WTC11 (cell line): ENCODE measurements at regions not wholly inside any gene's neighbourhood (a gene's known extent, or its start where the extent isn't known, plus 50 kb on each side); places are given as distances from the start of the nearest gene placed in this dataset.

ENCODE experiments used
- ATAC-seq: fragments of 200-7000 bp; cut with Tn5 transposase; 2 replicates; pipeline ENCODE4 v1.10.0; 2021; ENCODE audit warnings: mild to moderate bottlenecking, moderate library complexity
- CTCF ChIA-PET: fragments of 300-600 bp; sonication (Branson Sonifier 250); formaldehyde crosslinking; loops from one replicate; lab custom pipeline; 2021; ENCODE audit warnings: antibody characterized with exemption; lab: Charles Lee
- POLR2A ChIA-PET: fragments of 350-600 bp; sonication (Branson Sonifier 250); formaldehyde crosslinking; loops from one replicate; lab custom pipeline; 2021; ENCODE audit warnings: antibody characterized with exemption; lab: Charles Lee
- DNase-seq: peaks from one replicate; pipeline ENCODE4 v3.0.0; 2021; ENCODE audit warnings: low spot score
- H3K27ac Mint-ChIP-seq: 2 replicates; pipeline ENCODE4 v1.8.0; 2021; ENCODE audit warnings: mixed read lengths
- H3K27me3 Mint-ChIP-seq: 2 replicates; pipeline ENCODE4 v1.8.0; 2021; ENCODE audit warnings: low read depth, mild to moderate bottlenecking, moderate library complexity, mixed read lengths
- H3K36me3 Mint-ChIP-seq: 2 replicates; pipeline ENCODE4 v1.8.0; 2021; ENCODE audit warnings: mixed read lengths
- H3K4me1 Mint-ChIP-seq: 2 replicates; pipeline ENCODE4 v1.8.0; 2022; ENCODE audit warnings: mixed read lengths
- H3K4me3 Mint-ChIP-seq: 2 replicates; pipeline ENCODE4 v1.8.0; 2021; ENCODE audit warnings: mild to moderate bottlenecking, moderate library complexity, mixed read lengths
- H3K9me3 Mint-ChIP-seq: 2 replicates; pipeline ENCODE4 v1.8.0; 2021; ENCODE audit warnings: mixed read lengths
- ETV6 ChIP-seq: sonication (generic); formaldehyde crosslinking; IDR thresholded peaks from 2 replicates; pipeline ENCODE4 v1.8.1; 2022; ENCODE audit warnings: mild to moderate bottlenecking, missing genetic modification reagents
- FOXP1 ChIP-seq: sonication (generic); formaldehyde crosslinking; IDR thresholded peaks from 2 replicates; pipeline ENCODE4 v1.8.0; 2022; ENCODE audit warnings: missing genetic modification reagents, mild to moderate bottlenecking, moderate library complexity, borderline replicate concordance
- JAZF1 ChIP-seq: fragments of 250-450 bp; sonication (Bioruptor Pico); IDR thresholded peaks from 2 replicates; pipeline ENCODE4 v1.9.0; 2021; ENCODE audit warnings: moderate library complexity, mild to moderate bottlenecking, inconsistent platforms
- MYBL2 ChIP-seq: sonication (generic); formaldehyde crosslinking; IDR thresholded peaks from 2 replicates; pipeline ENCODE4 v1.8.1; 2023; ENCODE audit warnings: mild to moderate bottlenecking, moderate library complexity, missing genetic modification reagents
- NFYB ChIP-seq: sonication (generic); formaldehyde crosslinking; conservative IDR thresholded peaks from 2 replicates; pipeline ENCODE4 v1.8.0; 2022; ENCODE audit warnings: low read depth, missing genetic modification reagents
- NR2C2 ChIP-seq: sonication (generic); formaldehyde crosslinking; IDR thresholded peaks from 2 replicates; pipeline ENCODE4 v1.8.0; 2022; ENCODE audit warnings: mild to moderate bottlenecking, missing genetic modification reagents
- NR3C1 ChIP-seq: sonication (generic); formaldehyde crosslinking; conservative IDR thresholded peaks from 2 replicates; pipeline ENCODE4 v1.8.1; 2023; ENCODE audit warnings: low read depth, mild to moderate bottlenecking, missing genetic modification reagents
- SOX15 ChIP-seq: fragments of 250-450 bp; sonication (Bioruptor Pico); IDR thresholded peaks from 2 replicates; pipeline ENCODE4 v1.9.0; 2021; ENCODE audit warnings: mild to moderate bottlenecking
- TCF7 ChIP-seq: sonication (generic); formaldehyde crosslinking; IDR thresholded peaks from 2 replicates; pipeline ENCODE4 v1.8.0; 2022; ENCODE audit warnings: mild to moderate bottlenecking, low read depth, missing genetic modification reagents, moderate library complexity
- TEAD1 ChIP-seq: sonication (generic); formaldehyde crosslinking; IDR thresholded peaks from 2 replicates; pipeline ENCODE4 v1.8.0; 2022; ENCODE audit warnings: mild to moderate bottlenecking, missing genetic modification reagents
- TEAD4 ChIP-seq: sonication (generic); formaldehyde crosslinking; IDR thresholded peaks from 2 replicates; pipeline ENCODE4 v1.8.0; 2022; ENCODE audit warnings: mild to moderate bottlenecking, missing genetic modification reagents
- TP53 ChIP-seq: sonication (generic); formaldehyde crosslinking; IDR thresholded peaks from 2 replicates; pipeline ENCODE4 v1.8.1; 2023; ENCODE audit warnings: mild to moderate bottlenecking, missing genetic modification reagents
- ZNF121 ChIP-seq: sonication (generic); formaldehyde crosslinking; IDR thresholded peaks from 2 replicates; pipeline ENCODE4 v1.8.0; 2023; ENCODE audit warnings: missing genetic modification reagents
- ZNF219 ChIP-seq: sonication (generic); formaldehyde crosslinking; IDR thresholded peaks from 2 replicates; pipeline ENCODE4 v1.8.0; 2023; ENCODE audit warnings: missing genetic modification reagents, mild to moderate bottlenecking, borderline replicate concordance
- ZNF263 ChIP-seq: sonication (generic); formaldehyde crosslinking; IDR thresholded peaks from 2 replicates; pipeline ENCODE4 v1.8.1; 2022; ENCODE audit warnings: low read depth, mild to moderate bottlenecking, moderate library complexity, missing genetic modification reagents
- ZNF317 ChIP-seq: sonication (generic); formaldehyde crosslinking; IDR thresholded peaks from 2 replicates; pipeline ENCODE4 v1.8.1; 2023; ENCODE audit warnings: low read depth, mild to moderate bottlenecking, moderate library complexity, missing genetic modification reagents, borderline replicate concordance
- ZNF416 ChIP-seq: fragments of 250-450 bp; sonication (Bioruptor Pico); IDR thresholded peaks from 2 replicates; pipeline ENCODE4 v1.9.0; 2021; ENCODE audit warnings: mild to moderate bottlenecking, inconsistent platforms
- TF ChIP-seq, protein P1 (sequence below): sonication (generic); formaldehyde crosslinking; IDR thresholded peaks from 2 replicates; pipeline ENCODE4 v1.8.1; 2022; ENCODE audit warnings: missing genetic modification reagents, borderline replicate concordance
- TF ChIP-seq, protein P2 (sequence below): sonication (generic); formaldehyde crosslinking; IDR thresholded peaks from 2 replicates; pipeline ENCODE4 v1.8.0; 2022; ENCODE audit warnings: mild to moderate bottlenecking, missing genetic modification reagents
- TF ChIP-seq, protein P3 (sequence below): sonication (generic); formaldehyde crosslinking; IDR thresholded peaks from 2 replicates; pipeline ENCODE4 v1.8.0; 2022; ENCODE audit warnings: mild to moderate bottlenecking, missing genetic modification reagents
- TF ChIP-seq, protein P4 (sequence below): sonication (generic); formaldehyde crosslinking; conservative IDR thresholded peaks from 2 replicates; pipeline ENCODE4 v1.8.1; 2022; ENCODE audit warnings: mild to moderate bottlenecking, missing genetic modification reagents
- TF ChIP-seq, protein P5 (sequence below): sonication (generic); formaldehyde crosslinking; IDR thresholded peaks from 2 replicates; pipeline ENCODE4 v1.8.1; 2022; ENCODE audit warnings: low read depth, missing genetic modification reagents, borderline replicate concordance

DNA sequence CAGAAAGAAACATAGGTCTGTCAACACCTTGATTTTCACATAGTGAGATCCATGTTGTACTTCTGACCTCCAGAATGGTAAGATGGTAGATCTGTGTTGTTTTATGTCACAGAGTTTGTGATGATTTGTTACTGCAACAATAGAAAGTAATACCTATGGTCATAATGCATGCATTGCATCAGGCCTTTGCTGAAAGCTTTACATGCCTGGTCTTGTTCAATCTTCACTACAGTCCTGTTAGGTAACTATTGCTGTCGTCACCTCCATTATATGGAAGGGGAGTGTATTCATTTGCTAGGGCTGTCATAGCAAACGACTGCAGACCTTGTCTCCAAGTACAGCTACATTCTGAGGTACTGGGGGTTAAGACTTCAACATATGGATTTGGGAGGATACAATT, 243.5 kb downstream of the ANAPC1 start:
- Mint-ChIP-seq H3K27me3 (no peaks in the 10 kb centered on the region), H3K36me3 (peaks cover 2% of the 10 kb centered on the region; the same call in 1 of the 2 replicates), H3K4me3 (no peak overlapping the region), H3K9me3 (peaks cover 24% of the 10 kb centered on the region), H3K27ac (no peak overlapping the region), H3K4me1 (no peaks in the 10 kb centered on the region)
- ATAC-seq (no peak), DNase-seq (no peak)
- TF ChIP-seq NR2C2 (CRISPR knock-in tag) (no peak), ZNF416 (no peak), SOX15 (CRISPR knock-in tag) (no peak), NR3C1 (CRISPR knock-in tag) (no peak), NFYB (CRISPR knock-in tag) (no peak), TEAD1 (no peak), TEAD4 (CRISPR knock-in tag) (no peak), TCF7 (no peak), JAZF1 (CRISPR knock-in tag) (no peak)
- TF ChIP-seq, protein P1, sequence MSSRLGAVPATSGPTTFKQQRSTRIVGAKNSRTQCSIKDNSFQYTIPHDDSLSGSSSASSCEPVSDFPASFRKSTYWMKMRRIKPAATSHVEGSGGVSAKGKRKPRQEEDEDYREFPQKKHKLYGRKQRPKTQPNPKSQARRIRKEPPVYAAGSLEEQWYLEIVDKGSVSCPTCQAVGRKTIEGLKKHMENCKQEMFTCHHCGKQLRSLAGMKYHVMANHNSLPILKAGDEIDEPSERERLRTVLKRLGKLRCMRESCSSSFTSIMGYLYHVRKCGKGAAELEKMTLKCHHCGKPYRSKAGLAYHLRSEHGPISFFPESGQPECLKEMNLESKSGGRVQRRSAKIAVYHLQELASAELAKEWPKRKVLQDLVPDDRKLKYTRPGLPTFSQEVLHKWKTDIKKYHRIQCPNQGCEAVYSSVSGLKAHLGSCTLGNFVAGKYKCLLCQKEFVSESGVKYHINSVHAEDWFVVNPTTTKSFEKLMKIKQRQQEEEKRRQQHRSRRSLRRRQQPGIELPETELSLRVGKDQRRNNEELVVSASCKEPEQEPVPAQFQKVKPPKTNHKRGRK = no peak
- TF ChIP-seq, protein P2, sequence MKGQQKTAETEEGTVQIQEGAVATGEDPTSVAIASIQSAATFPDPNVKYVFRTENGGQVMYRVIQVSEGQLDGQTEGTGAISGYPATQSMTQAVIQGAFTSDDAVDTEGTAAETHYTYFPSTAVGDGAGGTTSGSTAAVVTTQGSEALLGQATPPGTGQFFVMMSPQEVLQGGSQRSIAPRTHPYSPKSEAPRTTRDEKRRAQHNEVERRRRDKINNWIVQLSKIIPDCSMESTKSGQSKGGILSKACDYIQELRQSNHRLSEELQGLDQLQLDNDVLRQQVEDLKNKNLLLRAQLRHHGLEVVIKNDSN (CRISPR knock-in tag) = no peak
- ChIA-PET CTCF (no interaction called here), POLR2A (no interaction called here)

DNA sequence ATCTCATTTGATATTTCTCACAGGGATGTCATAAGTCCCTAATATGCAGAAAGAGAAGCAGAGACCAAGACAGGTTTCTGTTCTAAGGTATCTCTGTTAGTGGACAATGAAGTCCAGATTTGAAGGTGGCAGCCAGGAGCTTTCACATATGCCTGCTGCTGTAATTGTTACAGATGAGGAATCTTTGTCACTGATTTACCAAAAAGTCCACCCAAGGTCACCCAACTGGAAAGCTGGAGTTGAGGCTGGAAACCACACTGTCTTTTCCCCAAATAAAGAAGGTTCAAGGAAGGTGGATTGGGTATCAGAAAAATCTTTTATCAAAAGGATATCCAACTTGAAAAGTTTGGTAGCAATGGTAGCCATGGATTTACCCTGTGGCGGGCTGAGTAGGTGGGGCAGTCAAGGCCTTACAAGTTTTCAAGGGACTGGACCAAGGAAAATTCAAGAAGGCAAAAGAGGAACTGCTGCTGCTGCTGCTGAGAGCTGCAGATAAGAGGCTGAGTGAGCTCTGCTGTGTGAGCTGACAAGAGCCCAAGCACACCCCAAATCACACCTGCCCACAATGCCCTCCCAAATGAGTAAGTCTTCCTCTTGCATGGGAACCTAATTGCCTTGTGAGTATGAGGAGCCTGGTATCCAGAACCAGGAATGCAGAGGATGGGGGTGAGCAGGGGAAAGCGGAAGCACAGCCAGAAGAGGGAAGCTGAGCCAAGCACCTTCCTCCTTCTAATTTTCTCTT, 241.2 kb downstream of the ANAPC1 start:
- no peak overlapping the region for H3K4me3 Mint-ChIP-seq
- DNase-seq (no peak), ATAC-seq (no peak)
- H3K36me3 Mint-ChIP-seq = no peaks in the 10 kb centered on the region
- no peak overlapping the region for H3K27ac Mint-ChIP-seq
- ChIA-PET CTCF (no interaction called here), POLR2A (no interaction called here)
- TF ChIP-seq, protein P3, sequence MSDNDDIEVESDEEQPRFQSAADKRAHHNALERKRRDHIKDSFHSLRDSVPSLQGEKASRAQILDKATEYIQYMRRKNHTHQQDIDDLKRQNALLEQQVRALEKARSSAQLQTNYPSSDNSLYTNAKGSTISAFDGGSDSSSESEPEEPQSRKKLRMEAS = no peak
- TF ChIP-seq ZNF121 (CRISPR knock-in tag) (no peak), FOXP1 (CRISPR knock-in tag) (no peak), TEAD1 (no peak), MYBL2 (CRISPR knock-in tag) (no peak), ETV6 (CRISPR knock-in tag) (no peak), JAZF1 (CRISPR knock-in tag) (no peak), ZNF317 (CRISPR knock-in tag) (no peak), ZNF263 (no peak)
- TF ChIP-seq, protein P4, sequence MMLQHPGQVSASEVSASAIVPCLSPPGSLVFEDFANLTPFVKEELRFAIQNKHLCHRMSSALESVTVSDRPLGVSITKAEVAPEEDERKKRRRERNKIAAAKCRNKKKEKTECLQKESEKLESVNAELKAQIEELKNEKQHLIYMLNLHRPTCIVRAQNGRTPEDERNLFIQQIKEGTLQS (CRISPR knock-in tag) = no peak
- peaks cover 20% of the 10 kb centered on the region for H3K9me3 Mint-ChIP-seq
- no peaks in the 10 kb centered on the region for H3K27me3 Mint-ChIP-seq
- H3K4me1 Mint-ChIP-seq = no peaks in the 10 kb centered on the region

DNA sequence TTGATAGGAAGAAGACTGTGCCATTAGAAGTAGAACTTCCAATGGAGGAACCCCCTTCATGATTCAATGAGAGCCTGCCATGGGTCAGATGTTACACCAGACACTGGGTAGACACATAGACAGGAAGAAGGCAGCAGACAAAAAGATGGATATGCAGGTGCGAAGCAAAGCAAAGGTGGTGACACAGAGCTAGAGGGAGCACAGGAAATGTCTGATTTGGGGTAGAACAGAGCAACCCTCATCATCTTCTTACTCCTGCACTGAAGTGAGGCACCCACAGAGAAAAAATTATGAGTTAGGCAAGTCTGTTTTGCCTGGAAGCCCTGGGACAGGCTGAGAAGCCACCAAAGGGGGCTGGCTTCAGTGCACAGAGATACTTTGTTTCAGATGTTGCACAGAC, 240.2 kb downstream of the ANAPC1 start:
- ChIA-PET CTCF (no interaction called here), POLR2A (no interaction called here)
- TF ChIP-seq, protein P5, sequence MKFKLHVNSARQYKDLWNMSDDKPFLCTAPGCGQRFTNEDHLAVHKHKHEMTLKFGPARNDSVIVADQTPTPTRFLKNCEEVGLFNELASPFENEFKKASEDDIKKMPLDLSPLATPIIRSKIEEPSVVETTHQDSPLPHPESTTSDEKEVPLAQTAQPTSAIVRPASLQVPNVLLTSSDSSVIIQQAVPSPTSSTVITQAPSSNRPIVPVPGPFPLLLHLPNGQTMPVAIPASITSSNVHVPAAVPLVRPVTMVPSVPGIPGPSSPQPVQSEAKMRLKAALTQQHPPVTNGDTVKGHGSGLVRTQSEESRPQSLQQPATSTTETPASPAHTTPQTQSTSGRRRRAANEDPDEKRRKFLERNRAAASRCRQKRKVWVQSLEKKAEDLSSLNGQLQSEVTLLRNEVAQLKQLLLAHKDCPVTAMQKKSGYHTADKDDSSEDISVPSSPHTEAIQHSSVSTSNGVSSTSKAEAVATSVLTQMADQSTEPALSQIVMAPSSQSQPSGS (CRISPR knock-in tag) = no peak
- TF ChIP-seq TP53 (CRISPR knock-in tag) (no peak), NR3C1 (CRISPR knock-in tag) (no peak), ZNF219 (CRISPR knock-in tag) (no peak)
- TF ChIP-seq, all 79 proteins: peak for 0
- H3K27ac Mint-ChIP-seq = no peak overlapping the region
- H3K4me1 Mint-ChIP-seq = no peaks in the 10 kb centered on the region
- DNase-seq (no peak), ATAC-seq (no peak)
- no peaks in the 10 kb centered on the region for H3K27me3 Mint-ChIP-seq
- H3K36me3 Mint-ChIP-seq = no peaks in the 10 kb centered on the region
- H3K4me3 Mint-ChIP-seq = no peak overlapping the region
- peaks cover 12% of the 10 kb centered on the region for H3K9me3 Mint-ChIP-seq
